NCI-H128 (cell line): ENCODE measurements at regions not wholly inside any gene's neighbourhood (a gene's known extent, or its start where the extent isn't known, plus 50 kb on each side); places are given as distances from the start of the nearest gene placed in this dataset.
A peak's percentile ranks its signal among the peaks of the same experiment; 100 is the strongest.
"Not testable (repeated sequence)": the region's sequence is repeated elsewhere in the genome, so short reads cannot be mapped to it uniquely, and the experiment has no call there.

Source experiments
- DNase-seq: peaks from one replicate; lab custom pipeline; 2025; ENCODE audit not compliant: unreplicated experiment; lab: John Stamatoyannopoulos, UW

- no peak for DNase-seq
Observed at GRCh38 chr17:54339731-54340130, 517.0 kb downstream of the KIF2B start.

- no peak for DNase-seq
Observed at GRCh38 chr17:54347495-54347894, 524.8 kb downstream of the KIF2B start.

- DNase-seq = no peak
Observed at GRCh38 chr17:54348234-54348633, 525.5 kb downstream of the KIF2B start.

GRCh38 chr17:54353789-54354525 is 531.2 kb downstream of the KIF2B start:
- DNase-seq = no peak

- DNase-seq = not testable (repeated sequence)
Observed at GRCh38 chr17:54361073-54361472, 538.3 kb downstream of the KIF2B start.

- no peak for DNase-seq
Observed at GRCh38 chr17:54368906-54369305, 531.7 kb upstream of the TOM1L1 start.

GRCh38 chr17:54372069-54372749 is 528.4 kb upstream of the TOM1L1 start:
- no peak for DNase-seq

- no peak for DNase-seq
Observed at GRCh38 chr17:54373970-54374369, 526.7 kb upstream of the TOM1L1 start.

- not testable (repeated sequence) for DNase-seq
Observed at GRCh38 chr17:54376409-54376808, 524.2 kb upstream of the TOM1L1 start.

- DNase-seq = no peak
Observed at GRCh38 chr17:54381482-54381881, 519.2 kb upstream of the TOM1L1 start.

GRCh38 chr17:54404259-54404658 is 496.4 kb upstream of the TOM1L1 start:
- no peak for DNase-seq

- no peak for DNase-seq
Observed at GRCh38 chr17:54405826-54406225, 494.8 kb upstream of the TOM1L1 start.

- peak; percentile 0 for DNase-seq
Observed at GRCh38 chr17:54408731-54409130, 491.9 kb upstream of the TOM1L1 start.

- DNase-seq = no peak
Observed at GRCh38 chr17:54418467-54418866, 482.2 kb upstream of the TOM1L1 start.

- no peak for DNase-seq
Observed at GRCh38 chr17:54425671-54426070, 475.0 kb upstream of the TOM1L1 start.

GRCh38 chr17:54426296-54426886 is 474.3 kb upstream of the TOM1L1 start:
- no peak for DNase-seq

GRCh38 chr17:54435966-54436365 is 464.7 kb upstream of the TOM1L1 start:
- no peak for DNase-seq

- DNase-seq = no peak
Observed at GRCh38 chr17:54439816-54440215, 460.8 kb upstream of the TOM1L1 start.

GRCh38 chr17:54451051-54451450 is 449.6 kb upstream of the TOM1L1 start:
- no peak for DNase-seq

- no peak for DNase-seq
Observed at GRCh38 chr17:54452666-54453348, 447.8 kb upstream of the TOM1L1 start.

- no peak for DNase-seq
Observed at GRCh38 chr17:54455251-54455868, 445.3 kb upstream of the TOM1L1 start.
